ENCODE measurements at regions not wholly inside any gene's neighbourhood (a gene's known extent, or its start where the extent isn't known, plus 50 kb on each side); places are given as distances from the start of the nearest gene placed in this dataset.

GRCh38 chr16:48000622-48001021, 155.2 kb downstream of the ABCC12 start:
- H3K4me1 ChIP-seq (ENCODE audit: control insufficient read depth, insufficient read depth, low read length) = no peaks in the 10 kb centered on the region
- no peak for TF ChIP-seq POLR2AphosphoS5 (IDR thresholded peaks at IDR 0.05; ENCODE audit: low read depth, low read length)
- TF ChIP-seq TCF7L2 (IDR thresholded peaks at IDR 0.05; ENCODE audit: low read depth, low read length) = no peak
- TF ChIP-seq, protein P1, sequence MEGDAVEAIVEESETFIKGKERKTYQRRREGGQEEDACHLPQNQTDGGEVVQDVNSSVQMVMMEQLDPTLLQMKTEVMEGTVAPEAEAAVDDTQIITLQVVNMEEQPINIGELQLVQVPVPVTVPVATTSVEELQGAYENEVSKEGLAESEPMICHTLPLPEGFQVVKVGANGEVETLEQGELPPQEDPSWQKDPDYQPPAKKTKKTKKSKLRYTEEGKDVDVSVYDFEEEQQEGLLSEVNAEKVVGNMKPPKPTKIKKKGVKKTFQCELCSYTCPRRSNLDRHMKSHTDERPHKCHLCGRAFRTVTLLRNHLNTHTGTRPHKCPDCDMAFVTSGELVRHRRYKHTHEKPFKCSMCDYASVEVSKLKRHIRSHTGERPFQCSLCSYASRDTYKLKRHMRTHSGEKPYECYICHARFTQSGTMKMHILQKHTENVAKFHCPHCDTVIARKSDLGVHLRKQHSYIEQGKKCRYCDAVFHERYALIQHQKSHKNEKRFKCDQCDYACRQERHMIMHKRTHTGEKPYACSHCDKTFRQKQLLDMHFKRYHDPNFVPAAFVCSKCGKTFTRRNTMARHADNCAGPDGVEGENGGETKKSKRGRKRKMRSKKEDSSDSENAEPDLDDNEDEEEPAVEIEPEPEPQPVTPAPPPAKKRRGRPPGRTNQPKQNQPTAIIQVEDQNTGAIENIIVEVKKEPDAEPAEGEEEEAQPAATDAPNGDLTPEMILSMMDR (IDR thresholded peaks at IDR 0.05) = no peak
- TF ChIP-seq SIN3A (IDR thresholded peaks at IDR 0.05; ENCODE audit: borderline replicate concordance, insufficient read depth, low read depth, low read length) = no peak
- TF ChIP-seq, protein P2, sequence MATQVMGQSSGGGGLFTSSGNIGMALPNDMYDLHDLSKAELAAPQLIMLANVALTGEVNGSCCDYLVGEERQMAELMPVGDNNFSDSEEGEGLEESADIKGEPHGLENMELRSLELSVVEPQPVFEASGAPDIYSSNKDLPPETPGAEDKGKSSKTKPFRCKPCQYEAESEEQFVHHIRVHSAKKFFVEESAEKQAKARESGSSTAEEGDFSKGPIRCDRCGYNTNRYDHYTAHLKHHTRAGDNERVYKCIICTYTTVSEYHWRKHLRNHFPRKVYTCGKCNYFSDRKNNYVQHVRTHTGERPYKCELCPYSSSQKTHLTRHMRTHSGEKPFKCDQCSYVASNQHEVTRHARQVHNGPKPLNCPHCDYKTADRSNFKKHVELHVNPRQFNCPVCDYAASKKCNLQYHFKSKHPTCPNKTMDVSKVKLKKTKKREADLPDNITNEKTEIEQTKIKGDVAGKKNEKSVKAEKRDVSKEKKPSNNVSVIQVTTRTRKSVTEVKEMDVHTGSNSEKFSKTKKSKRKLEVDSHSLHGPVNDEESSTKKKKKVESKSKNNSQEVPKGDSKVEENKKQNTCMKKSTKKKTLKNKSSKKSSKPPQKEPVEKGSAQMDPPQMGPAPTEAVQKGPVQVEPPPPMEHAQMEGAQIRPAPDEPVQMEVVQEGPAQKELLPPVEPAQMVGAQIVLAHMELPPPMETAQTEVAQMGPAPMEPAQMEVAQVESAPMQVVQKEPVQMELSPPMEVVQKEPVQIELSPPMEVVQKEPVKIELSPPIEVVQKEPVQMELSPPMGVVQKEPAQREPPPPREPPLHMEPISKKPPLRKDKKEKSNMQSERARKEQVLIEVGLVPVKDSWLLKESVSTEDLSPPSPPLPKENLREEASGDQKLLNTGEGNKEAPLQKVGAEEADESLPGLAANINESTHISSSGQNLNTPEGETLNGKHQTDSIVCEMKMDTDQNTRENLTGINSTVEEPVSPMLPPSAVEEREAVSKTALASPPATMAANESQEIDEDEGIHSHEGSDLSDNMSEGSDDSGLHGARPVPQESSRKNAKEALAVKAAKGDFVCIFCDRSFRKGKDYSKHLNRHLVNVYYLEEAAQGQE (IDR thresholded peaks at IDR 0.05; ENCODE audit: insufficient read depth in 1 of 2, low read depth in 2 of 2, low read length in 1 of 2) = no peak
- no peak overlapping the region for H3K27ac ChIP-seq (ENCODE audit: low read length)
- POLR2A ChIA-PET = no interaction called here
- in situ Hi-C loops (cut with HindIII; ENCODE audit: low pct_unique_long_range_greater_than_20kb, low sequenced_read_pairs) (no loop called here), intact Hi-C loops (cut with micrococcal nuclease; ENCODE audit: unreplicated experiment) (no loop called here)
- no peaks in the 10 kb centered on the region; the same call in 1 of the 2 replicates for H3K36me3 ChIP-seq (ENCODE audit: control insufficient read depth, insufficient read depth, low read length)
- no peak overlapping the region for H3K4me3 ChIP-seq (ENCODE audit: low read depth in 2 of 2, low read length in 2 of 2)
- CTCF ChIA-PET = no interaction called here
- BruUV-seq (replicated peaks) = no TSS peak
- H3K27me3 ChIP-seq (ENCODE audit: control insufficient read depth, insufficient read depth, low read length) = no peaks in the 10 kb centered on the region
- H3K9me3 ChIP-seq (ENCODE audit: control insufficient read depth, insufficient read depth, low read depth, low read length) = no peaks in the 10 kb centered on the region
- ATAC-seq (no peak), DNase-seq (ENCODE audit: low read depth, low spot score) (no peak)

DNA sequence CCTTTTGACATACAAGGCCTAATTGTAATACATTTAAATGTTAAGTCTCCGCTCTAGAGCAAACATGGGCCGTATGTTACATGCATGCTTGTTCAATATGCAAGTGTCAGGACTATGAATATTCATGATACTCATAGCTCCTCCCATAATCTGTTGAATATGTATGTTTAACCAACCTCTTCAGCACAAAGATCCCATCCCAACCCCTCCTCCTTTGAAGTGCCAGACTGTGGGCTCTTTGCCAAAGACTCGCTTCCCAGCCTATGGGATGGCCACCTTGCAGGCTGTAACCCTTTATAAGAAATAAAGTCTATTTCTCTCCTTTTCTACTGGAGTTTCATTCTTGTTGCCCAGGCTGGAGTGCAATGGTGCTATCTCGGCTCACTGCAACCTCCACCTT, 156.2 kb downstream of the ABCC12 start:
- ChIA-PET CTCF (no interaction called here), POLR2A (no interaction called here)
- no peak for ATAC-seq
- Histone ChIP-seq H3K4me3 (ENCODE audit: low read depth in 2 of 2, low read length in 2 of 2) (no peak overlapping the region), H3K27ac (ENCODE audit: low read length) (no peak overlapping the region), H3K4me1 (ENCODE audit: control insufficient read depth, insufficient read depth, low read length) (no peaks in the 10 kb centered on the region), H3K9me3 (ENCODE audit: control insufficient read depth, insufficient read depth, low read depth, low read length) (no peaks in the 10 kb centered on the region), H3K36me3 (ENCODE audit: control insufficient read depth, insufficient read depth, low read length) (no peaks in the 10 kb centered on the region; the same call in 1 of the 2 replicates), H3K27me3 (ENCODE audit: control insufficient read depth, insufficient read depth, low read length) (no peaks in the 10 kb centered on the region)
- intact Hi-C loops (cut with micrococcal nuclease; ENCODE audit: unreplicated experiment) (no loop called here), in situ Hi-C loops (cut with HindIII; ENCODE audit: low pct_unique_long_range_greater_than_20kb, low sequenced_read_pairs) (no loop called here)
- TF ChIP-seq, protein P2 (IDR thresholded peaks at IDR 0.05; ENCODE audit: insufficient read depth in 1 of 2, low read depth in 2 of 2, low read length in 1 of 2) = no peak
- TF ChIP-seq POLR2AphosphoS5 (IDR thresholded peaks at IDR 0.05; ENCODE audit: low read depth, low read length) (no peak), SIN3A (IDR thresholded peaks at IDR 0.05; ENCODE audit: borderline replicate concordance, insufficient read depth, low read depth, low read length) (no peak), TCF7L2 (IDR thresholded peaks at IDR 0.05; ENCODE audit: low read depth, low read length) (no peak)
- TF ChIP-seq, protein P1 (IDR thresholded peaks at IDR 0.05) = no peak
- DNase-seq (ENCODE audit: low read depth, low spot score) = no peak
- BruUV-seq (replicated peaks) = no TSS peak
